PC-9 (cell line): ENCODE measurements at regions not wholly inside any gene's neighbourhood (a gene's known extent, or its start where the extent isn't known, plus 50 kb on each side); places are given as distances from the start of the nearest gene placed in this dataset.

Experiments used
- BruUV-seq: library from RNA; stranded (reverse); fragments of 400-500 nt; replicated peaks from 2 replicates; lab custom pipeline; 2021; lab: Mats Ljungman, UMichigan
- CTCF ChIA-PET: fragments of 300-600 bp; sonication (Branson Sonifier 250); formaldehyde crosslinking; loops from one replicate; lab custom pipeline; 2022; ENCODE audit warnings: antibody characterized with exemption; lab: Charles Lee
- POLR2A ChIA-PET: fragments of 300-600 bp; sonication (Branson Sonifier 250); formaldehyde crosslinking; loops from one replicate; lab custom pipeline; 2022; ENCODE audit warnings: antibody characterized with exemption; ENCODE audit not compliant: unreplicated experiment; lab: Charles Lee
- DNase-seq, 2 experiments: peaks; one replicate each; pipeline versions ENCODE4 v3.0.0 to v3.0.0-alpha.2; 2015 to 2022; ENCODE audit warnings: mixed read lengths in 1 of 2
- H2AFZ ChIP-seq: fragments of 200-600 bp; sonication (generic); 2 replicates; pipeline ENCODE4 v1.8.1; 2017; ENCODE audit warnings: antibody characterized with exemption
- H3F3A ChIP-seq: fragments of 200-600 bp; sonication (generic); 2 replicates; pipeline ENCODE4 v1.8.1; 2017; ENCODE audit warnings: antibody characterized with exemption, mild to moderate bottlenecking, low read depth; ENCODE audit not compliant: insufficient read depth
- H3K27ac ChIP-seq: fragments of 200-600 bp; sonication (generic); 2 replicates; pipeline ENCODE4 v1.6.1; 2016; ENCODE audit warnings: mixed run types
- H3K27me3 ChIP-seq: fragments of 200-600 bp; sonication (generic); 2 replicates; pipeline ENCODE4 v1.6.1; 2016; ENCODE audit warnings: low read depth, mixed run types; ENCODE audit not compliant: insufficient read depth
- H3K36me3 ChIP-seq: fragments of 200-600 bp; sonication (generic); 2 replicates; pipeline ENCODE4 v1.6.1; 2016; ENCODE audit warnings: low read depth, mixed run types
- H3K4me1 ChIP-seq: fragments of 200-600 bp; sonication (generic); replicated peaks from 2 replicates; pipeline ENCODE4 v1.6.1; 2016; ENCODE audit warnings: mixed run types; ENCODE audit not compliant: insufficient read depth
- H3K4me2 ChIP-seq: fragments of 200-600 bp; sonication (generic); 2 replicates; pipeline ENCODE4 v1.6.1; 2017; ENCODE audit warnings: mixed run types
- H3K4me3 ChIP-seq: fragments of 200-600 bp; sonication (generic); 2 replicates; pipeline ENCODE4 v1.6.1; 2016; ENCODE audit warnings: mixed run types
- H3K79me2 ChIP-seq: fragments of 200-600 bp; sonication (generic); 2 replicates; pipeline ENCODE4 v1.6.1; 2017; ENCODE audit warnings: low read depth, mixed run types
- H3K9me2 ChIP-seq: fragments of 200-600 bp; sonication (generic); 2 replicates; pipeline ENCODE4 v1.8.1; 2017; ENCODE audit warnings: mild to moderate bottlenecking; ENCODE audit not compliant: insufficient read depth
- H3K9me3 ChIP-seq: fragments of 200-600 bp; sonication (generic); 2 replicates; pipeline ENCODE4 v1.8.1; 2016; ENCODE audit warnings: low read depth; ENCODE audit not compliant: insufficient read depth
- H4K20me1 ChIP-seq: fragments of 200-600 bp; sonication (generic); 2 replicates; pipeline ENCODE4 v1.8.1; 2017; ENCODE audit not compliant: insufficient read depth
- CTCF ChIP-seq: fragments of 200-600 bp; sonication (generic); conservative IDR thresholded peaks from 2 replicates; pipeline ENCODE4 v1.6.1; 2017; ENCODE audit warnings: mixed run types, antibody characterized with exemption, mild to moderate bottlenecking, moderate library complexity
- EZH2 ChIP-seq: fragments of 200-600 bp; sonication (generic); IDR thresholded peaks from 2 replicates; pipeline ENCODE4 v1.8.0; 2017; ENCODE audit warnings: antibody characterized with exemption, low read depth
- intact Hi-C: fragments of 100-400 bp; cut with micrococcal nuclease; formaldehyde crosslinking; loops from one replicate; pipeline ENCODE4 v1.10.0; 2022; ENCODE audit not compliant: unreplicated experiment

DNA sequence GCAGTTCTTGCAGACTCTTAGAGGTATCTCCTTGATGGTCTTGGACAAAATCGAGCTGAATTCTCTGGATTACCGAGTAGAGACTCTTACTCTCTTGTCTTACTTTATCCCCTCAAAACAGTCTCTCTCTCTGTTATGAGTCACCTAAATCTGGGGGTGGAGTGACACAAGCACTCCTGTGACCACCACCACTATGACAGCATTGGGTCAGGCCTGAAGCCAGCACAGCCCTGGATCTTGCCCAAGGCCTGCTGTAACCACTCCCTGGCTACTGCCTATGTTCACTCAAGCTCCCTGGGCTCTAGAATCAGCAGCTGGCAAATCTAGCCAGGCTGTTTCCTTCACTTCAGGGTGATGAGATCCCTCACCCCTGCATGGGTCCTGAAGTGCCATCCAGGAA is 662.5 kb downstream of the LUZP2 start:
- Histone ChIP-seq H3F3A (no peaks in the 10 kb centered on the region), H3K79me2 (no peaks in the 10 kb centered on the region), H4K20me1 (no peaks in the 10 kb centered on the region; the same call in 1 of the 2 replicates), H3K27me3 (no peaks in the 10 kb centered on the region), H3K36me3 (no peaks in the 10 kb centered on the region), H3K27ac (no peak overlapping the region), H3K9me3 (no peaks in the 10 kb centered on the region), H3K4me2 (no peak overlapping the region), H3K4me1 (no peaks in the 10 kb centered on the region), H2AFZ (no peak overlapping the region), H3K4me3 (no peak overlapping the region), H3K9me2 (no peaks in the 10 kb centered on the region)
- POLR2A ChIA-PET = no interaction called here
- DNase-seq = no peak
- CTCF ChIA-PET = no interaction called here
- BruUV-seq = no TSS peak
- TF ChIP-seq EZH2 (no peak), CTCF (no peak)
- intact Hi-C loops = no loop called here

- Histone ChIP-seq H3K27me3 (no peaks in the 10 kb centered on the region), H3K79me2 (no peaks in the 10 kb centered on the region), H3K9me2 (no peaks in the 10 kb centered on the region), H3K27ac (no peak overlapping the region), H3K4me1 (no peaks in the 10 kb centered on the region), H3K4me2 (no peak overlapping the region), H3K4me3 (no peak overlapping the region), H3F3A (no peaks in the 10 kb centered on the region), H2AFZ (no peak overlapping the region), H3K9me3 (no peaks in the 10 kb centered on the region), H3K36me3 (no peaks in the 10 kb centered on the region), H4K20me1 (no peaks in the 10 kb centered on the region)
- intact Hi-C loops = no loop called here
- DNase-seq = no peak
- no TSS peak for BruUV-seq
- no peak for TF ChIP-seq CTCF
- TF ChIP-seq EZH2 = no peak
- CTCF ChIA-PET = no interaction called here
- POLR2A ChIA-PET = interaction anchor here (0.6 kb wide), 1 partner anchor 48 kb away, joined by 3 read pairs; no protein-coding TSS in a partner anchor
Measured at GRCh38 chr11:25163421-25163820, 666.6 kb downstream of the LUZP2 start.

GRCh38 chr11:25180187-25180586 is 683.3 kb downstream of the LUZP2 start:
- intact Hi-C loops = no loop called here
- H3K9me3 ChIP-seq = no peaks in the 10 kb centered on the region
- TF ChIP-seq EZH2 = no peak
- no peak for TF ChIP-seq CTCF
- DNase-seq = no peak
- no TSS peak for BruUV-seq
- no peaks in the 10 kb centered on the region for H3F3A ChIP-seq
- no peaks in the 10 kb centered on the region for H4K20me1 ChIP-seq
- H3K4me2 ChIP-seq = no peak overlapping the region
- H2AFZ ChIP-seq = no peak overlapping the region
- no peaks in the 10 kb centered on the region for H3K27me3 ChIP-seq
- H3K36me3 ChIP-seq = no peaks in the 10 kb centered on the region
- H3K4me3 ChIP-seq = no peak overlapping the region
- ChIA-PET CTCF (interaction anchor here (0.7 kb wide), 1 partner anchor 201 kb away, joined by 6 read pairs; no protein-coding TSS in a partner anchor), POLR2A (no interaction called here)
- no peaks in the 10 kb centered on the region for H3K4me1 ChIP-seq
- H3K9me2 ChIP-seq = no peaks in the 10 kb centered on the region
- H3K79me2 ChIP-seq = no peaks in the 10 kb centered on the region
- H3K27ac ChIP-seq = no peak overlapping the region
